ENCODE measurements at regions not wholly inside any gene's neighbourhood (a gene's known extent, or its start where the extent isn't known, plus 50 kb on each side); places are given as distances from the start of the nearest gene placed in this dataset.

GRCh38 chr2:126389446-126389845, 266.5 kb upstream of the GYPC start:
- TF ChIP-seq CTCF (conservative IDR thresholded peaks at IDR 0.05) (no peak), EZH2 (IDR thresholded peaks at IDR 0.05; ENCODE audit: low read depth) (no peak)

All from PC-9 (cell line).